ENCODE measurements at regions not wholly inside any gene's neighbourhood (a gene's known extent, or its start where the extent isn't known, plus 50 kb on each side); places are given as distances from the start of the nearest gene placed in this dataset.

DNA sequence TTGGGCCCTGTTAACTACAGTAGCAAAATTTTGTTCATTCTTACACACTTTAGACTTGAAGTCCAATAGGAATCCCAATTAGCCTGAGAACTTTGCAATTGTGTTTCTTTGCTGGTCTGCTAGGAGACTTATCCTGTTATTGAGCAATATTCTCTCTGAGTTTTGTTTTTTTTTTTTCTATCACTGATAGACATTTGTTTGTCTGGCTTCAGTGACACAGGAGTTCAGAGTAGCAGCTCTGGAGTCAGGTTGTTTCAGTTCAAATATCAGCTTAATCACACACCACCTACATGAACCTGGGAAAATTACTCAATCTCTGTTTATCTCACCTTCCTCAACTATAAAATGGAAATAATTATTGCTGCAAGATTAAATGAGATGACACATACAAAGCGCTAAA lies 360.2 kb upstream of the POU3F3 start:
- no peak for DNase-seq (ENCODE audit: extremely low read depth, low read depth)

DNA sequence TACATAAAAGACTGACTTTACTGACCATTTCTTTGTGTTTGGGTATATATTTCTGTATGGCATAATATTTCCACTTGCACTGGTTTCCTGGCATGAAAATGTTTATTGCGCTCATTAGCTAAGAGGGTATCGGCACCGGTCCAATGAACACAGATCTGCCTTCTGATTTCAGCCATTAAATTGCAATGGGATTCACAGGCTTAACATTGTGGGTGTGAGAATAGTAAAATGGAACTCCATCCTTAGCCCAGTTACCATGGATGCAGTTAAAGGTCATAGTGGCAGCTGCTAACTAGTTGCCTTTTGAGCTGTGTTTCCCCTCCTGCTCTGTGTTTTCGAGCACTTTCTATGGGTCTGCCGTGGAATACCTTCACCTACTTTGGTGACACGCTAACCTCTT lies 352.6 kb upstream of the POU3F3 start:
- no peak for DNase-seq (ENCODE audit: extremely low read depth, low read depth)

GRCh38 chr2:104501929-104502328 lies 352.0 kb upstream of the POU3F3 start:
- no peak for DNase-seq (ENCODE audit: extremely low read depth, low read depth)

- no peak for DNase-seq (ENCODE audit: extremely low read depth, low read depth)
These were observed 351.0 kb upstream of the POU3F3 start for GRCh38 chr2:104502901-104503300.

- no peak for DNase-seq (ENCODE audit: extremely low read depth, low read depth)
These were observed 349.4 kb upstream of the POU3F3 start for GRCh38 chr2:104504331-104505073.

- no peak for DNase-seq (ENCODE audit: extremely low read depth, low read depth)
These were observed 335.7 kb upstream of the POU3F3 start for GRCh38 chr2:104518256-104518655.

DNA sequence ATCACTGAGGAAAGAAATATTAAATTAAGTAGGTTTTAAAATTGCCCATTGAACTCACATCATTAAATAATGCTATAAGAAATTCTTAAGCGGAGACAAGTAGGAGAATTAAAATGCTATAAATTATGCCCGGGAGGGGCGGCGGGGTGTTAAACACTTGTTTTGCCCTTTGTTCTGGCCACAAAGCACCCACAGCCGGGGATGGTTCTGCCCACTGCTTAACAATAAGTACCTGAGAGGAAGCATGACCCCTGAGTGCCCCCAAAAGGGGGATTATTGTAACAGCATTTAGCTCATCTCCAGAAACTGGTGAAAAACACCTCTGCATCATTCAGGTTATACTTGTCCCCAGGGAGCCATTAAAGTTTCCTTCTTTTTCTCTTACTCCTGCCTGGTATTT lies 332.7 kb upstream of the POU3F3 start:
- DNase-seq (ENCODE audit: extremely low read depth, low read depth) = no peak

GRCh38 chr2:104523921-104524320 lies 330.0 kb upstream of the POU3F3 start:
- DNase-seq (ENCODE audit: extremely low read depth, low read depth) = no peak

DNA sequence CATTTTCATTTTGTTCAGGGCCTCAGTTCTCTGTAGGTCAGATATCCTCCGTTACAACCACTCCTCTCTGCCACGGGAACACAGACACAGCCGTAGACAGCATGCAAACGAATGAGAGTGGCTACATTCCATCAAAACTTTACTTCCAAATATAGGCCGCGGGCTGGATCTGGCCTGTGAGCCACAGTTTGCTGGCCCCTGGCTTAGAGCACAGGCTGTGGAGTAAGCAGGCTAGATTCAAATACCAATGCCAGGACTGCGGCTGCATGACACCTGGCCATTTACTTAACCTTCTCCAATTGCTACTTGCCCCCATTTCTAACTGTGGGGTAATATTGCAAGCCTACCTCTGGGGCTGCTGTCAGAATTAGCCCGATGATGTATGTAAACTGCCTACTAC lies 325.8 kb upstream of the POU3F3 start:
- DNase-seq (ENCODE audit: extremely low read depth, low read depth) = no peak

DNA sequence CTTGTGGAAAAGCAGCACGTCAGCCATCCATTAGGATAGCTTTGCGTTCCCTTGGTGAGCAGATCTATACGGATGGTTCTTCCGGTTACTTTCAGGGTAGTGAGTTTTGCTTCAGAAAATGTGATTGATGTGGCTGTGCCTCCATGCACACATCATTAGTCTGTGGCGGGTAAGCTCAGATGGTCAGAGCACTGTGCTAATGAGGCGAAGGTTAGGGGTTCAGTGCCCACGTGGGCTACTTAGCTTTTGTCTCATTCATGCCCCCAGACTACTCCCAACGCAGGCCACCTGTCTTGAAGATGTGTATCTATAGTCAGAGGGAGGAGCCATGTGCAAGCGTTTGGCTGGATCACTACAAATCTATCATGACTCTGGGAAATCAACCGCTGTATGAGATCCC lies 322.8 kb upstream of the POU3F3 start:
- DNase-seq (ENCODE audit: extremely low read depth, low read depth) = no peak

DNA sequence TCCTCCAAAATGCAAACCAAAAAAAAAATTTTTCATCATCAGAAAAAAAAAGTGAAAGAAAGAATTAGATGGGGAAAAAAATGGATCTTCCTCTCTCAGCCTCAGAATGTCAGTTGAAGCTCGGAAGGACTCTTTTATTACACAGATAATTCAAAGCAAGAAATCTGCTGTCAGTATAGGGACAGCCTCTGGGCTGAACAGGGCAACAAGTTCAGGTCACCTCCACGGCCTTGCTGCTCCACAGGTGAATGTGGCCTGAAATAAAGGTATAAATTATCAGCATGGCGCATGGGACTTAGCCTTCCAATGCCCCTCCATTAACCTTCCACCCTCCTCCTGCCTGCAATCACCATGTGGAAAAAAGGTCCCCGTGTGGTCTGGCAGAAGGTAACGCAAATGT lies 316.8 kb upstream of the POU3F3 start:
- DNase-seq (ENCODE audit: extremely low read depth, low read depth) = no peak

DNA sequence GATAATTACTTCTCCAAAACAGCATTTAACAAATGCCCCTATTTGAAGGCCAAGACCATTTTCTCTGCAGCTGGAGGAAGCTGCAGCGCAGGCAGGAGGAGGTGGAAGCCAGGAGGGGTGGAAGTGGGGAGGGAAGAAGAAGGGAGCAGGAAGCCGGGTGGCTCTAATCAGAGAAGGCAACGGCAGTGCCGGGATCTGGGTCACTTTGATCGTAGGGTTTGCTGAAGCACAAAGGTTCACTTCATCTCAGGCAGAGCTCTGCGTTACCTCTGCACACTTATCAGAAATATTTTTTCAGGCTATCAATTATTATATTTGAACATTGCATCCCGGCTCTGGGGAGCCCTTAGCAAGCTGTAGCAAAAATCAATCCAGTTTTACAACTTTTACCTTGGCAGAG lies 315.8 kb upstream of the POU3F3 start:
- DNase-seq (ENCODE audit: extremely low read depth, low read depth) = no peak

GRCh38 chr2:104539649-104540048 lies 314.3 kb upstream of the POU3F3 start:
- DNase-seq (ENCODE audit: extremely low read depth, low read depth) = no peak

- no peak for DNase-seq (ENCODE audit: extremely low read depth, low read depth)
These were observed 308.9 kb upstream of the POU3F3 start for GRCh38 chr2:104545055-104545454.

GRCh38 chr2:104546537-104546936 lies 307.4 kb upstream of the POU3F3 start:
- no peak for DNase-seq (ENCODE audit: extremely low read depth, low read depth)

DNA sequence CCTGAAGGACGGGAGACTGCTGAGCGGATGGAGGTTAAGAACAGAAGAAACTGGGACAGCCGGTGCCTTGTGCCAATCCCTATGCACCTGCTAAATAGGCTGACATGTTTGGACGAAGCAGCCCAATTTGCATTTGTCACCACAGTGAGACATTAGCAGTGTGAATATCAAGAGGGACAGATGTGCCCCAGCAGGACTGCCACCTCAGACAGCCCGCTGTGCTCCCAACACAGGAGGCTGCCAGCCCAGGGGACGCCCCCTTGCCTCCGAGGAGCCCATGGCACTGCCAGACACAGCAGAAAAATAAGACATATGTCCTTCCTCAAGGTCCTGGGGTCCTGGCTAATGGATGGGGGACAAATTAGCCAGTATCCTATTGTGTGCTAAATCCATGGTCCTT lies 306.7 kb upstream of the POU3F3 start:
- no peak for DNase-seq (ENCODE audit: extremely low read depth, low read depth)

GRCh38 chr2:104561251-104561650 lies 292.7 kb upstream of the POU3F3 start:
- DNase-seq (ENCODE audit: extremely low read depth, low read depth) = no peak

DNA sequence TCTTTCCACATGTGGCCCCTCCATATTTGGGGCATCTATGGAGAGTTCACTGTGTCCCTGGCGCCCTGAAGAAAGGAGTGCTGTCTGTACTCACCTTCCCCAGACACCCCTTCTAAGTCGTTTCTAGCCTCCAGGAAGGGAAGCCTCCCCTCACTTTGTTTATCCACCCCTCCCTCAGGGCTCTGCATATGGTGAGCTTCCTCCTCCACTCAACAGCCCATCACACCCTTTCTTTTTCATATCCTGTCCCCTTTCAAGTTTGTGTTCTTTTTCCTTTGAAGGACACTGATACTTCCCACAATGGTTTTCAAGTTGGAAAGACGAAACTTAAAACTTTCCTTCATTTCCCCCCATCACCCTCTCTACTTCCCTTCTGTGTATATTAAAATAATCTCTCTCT lies 291.4 kb upstream of the POU3F3 start:
- DNase-seq (ENCODE audit: extremely low read depth, low read depth) = no peak

DNA sequence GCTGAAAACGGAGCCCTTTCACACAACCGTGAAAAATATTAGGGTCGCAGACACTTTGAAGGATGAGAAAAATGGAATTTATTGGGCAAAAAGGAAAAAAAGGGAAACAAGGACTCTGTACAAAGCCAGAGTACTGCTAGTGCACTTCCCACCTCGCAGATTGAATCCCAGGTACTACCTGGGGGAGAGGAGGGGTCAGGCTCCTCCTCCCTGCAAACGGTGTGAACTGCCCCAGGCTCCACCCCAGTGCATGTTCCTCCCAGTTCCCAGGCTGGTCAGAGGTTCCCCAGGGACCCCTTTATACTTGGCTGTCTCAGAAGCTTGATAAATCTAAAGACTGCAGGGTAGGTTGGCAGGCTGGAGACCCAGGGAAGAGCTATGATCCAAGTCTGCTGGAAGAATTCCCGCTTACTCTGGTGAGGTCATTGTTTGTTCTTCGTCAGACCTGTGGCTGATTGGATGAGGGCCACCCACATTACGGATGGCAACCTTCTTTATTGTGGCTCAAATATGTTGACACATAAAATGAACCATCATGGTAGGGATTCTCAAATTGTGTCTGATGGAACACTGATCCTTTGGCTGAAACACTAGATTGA lies 290.4 kb upstream of the POU3F3 start:
- DNase-seq (ENCODE audit: extremely low read depth, low read depth) = no peak

GRCh38 chr2:104568247-104568646 lies 285.7 kb upstream of the POU3F3 start:
- DNase-seq (ENCODE audit: extremely low read depth, low read depth) = no peak

DNA sequence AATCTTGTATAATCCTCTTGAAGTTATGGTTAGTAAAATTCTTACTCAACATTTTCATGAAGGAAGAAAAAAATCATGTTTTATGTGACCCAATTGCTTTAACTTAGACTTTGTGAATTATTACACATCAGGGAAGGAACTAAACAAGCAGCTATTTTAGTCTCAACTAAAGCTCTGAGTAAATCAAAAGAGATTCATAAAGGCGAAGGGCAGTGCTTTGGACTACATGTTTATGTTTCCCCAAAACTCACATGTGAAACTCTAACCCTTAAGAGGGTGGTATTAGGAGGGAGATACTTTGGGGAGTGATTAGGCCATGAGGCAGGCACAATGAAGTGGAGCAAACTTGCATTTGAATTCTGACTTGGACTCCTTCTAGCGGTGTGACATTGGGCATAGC lies 283.7 kb upstream of the POU3F3 start:
- DNase-seq (ENCODE audit: extremely low read depth, low read depth) = no peak

- no peak for DNase-seq (ENCODE audit: extremely low read depth, low read depth)
These were observed 281.1 kb upstream of the POU3F3 start for GRCh38 chr2:104572834-104573233.

- no peak for DNase-seq (ENCODE audit: extremely low read depth, low read depth)
These were observed 279.5 kb upstream of the POU3F3 start for GRCh38 chr2:104574367-104574766.

Data from NCI-H460 (cell line).